ENCODE measurements at regions not wholly inside any gene's neighbourhood (a gene's known extent, or its start where the extent isn't known, plus 50 kb on each side); places are given as distances from the start of the nearest gene placed in this dataset.

DNA sequence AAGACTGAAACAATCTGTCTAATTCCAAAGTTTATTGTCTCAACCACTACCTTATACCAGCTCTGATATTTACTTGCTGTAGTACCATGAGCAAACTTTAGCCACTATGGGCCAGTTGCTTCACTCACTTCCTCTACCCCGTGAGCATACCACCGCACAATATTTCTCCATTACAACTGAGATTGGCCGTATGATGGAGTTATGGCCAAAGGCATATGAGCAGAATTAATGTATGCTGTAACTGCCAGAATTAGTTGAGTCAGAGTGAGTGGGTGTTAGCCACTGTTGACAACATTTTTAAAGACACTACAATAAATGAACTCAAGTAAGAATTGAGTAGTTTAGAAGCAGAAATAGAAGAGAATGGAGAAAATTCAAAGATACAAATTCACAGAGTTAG, 69.7 kb downstream of the LRATD1 start:
- no peak for DNase-seq (ENCODE audit: low read depth, low spot score)
- TF ChIP-seq CTCF (IDR thresholded peaks at IDR 0.05) (no peak), SIN3A (IDR thresholded peaks at IDR 0.05; ENCODE audit: borderline replicate concordance, insufficient read depth, low read depth, low read length) (no peak), POLR2AphosphoS5 (IDR thresholded peaks at IDR 0.05; ENCODE audit: low read depth, low read length) (no peak), REST (IDR thresholded peaks at IDR 0.05; ENCODE audit: insufficient read depth in 1 of 2, low read depth in 2 of 2, low read length in 1 of 2) (no peak)
- no peak overlapping the region for H3K4me3 ChIP-seq (ENCODE audit: low read depth in 2 of 2, low read length in 2 of 2)
- H3K36me3 ChIP-seq (ENCODE audit: control insufficient read depth, insufficient read depth, low read length) = no peaks in the 10 kb centered on the region
- no peaks in the 10 kb centered on the region for H3K4me1 ChIP-seq (ENCODE audit: control insufficient read depth, insufficient read depth, low read length)
- no TSS peak for BruUV-seq (replicated peaks)
- H3K27me3 ChIP-seq (ENCODE audit: control insufficient read depth, insufficient read depth, low read length) = no peaks in the 10 kb centered on the region
- POLR2A ChIA-PET = no interaction called here
- in situ Hi-C loops (cut with HindIII; ENCODE audit: low pct_unique_long_range_greater_than_20kb, low sequenced_read_pairs) = no loop called here
- intact Hi-C loops (cut with micrococcal nuclease; ENCODE audit: unreplicated experiment) = no loop called here
- CTCF ChIA-PET = no interaction called here
- H3K9me3 ChIP-seq (ENCODE audit: control insufficient read depth, insufficient read depth, low read depth, low read length) = no peaks in the 10 kb centered on the region
- no peak overlapping the region for H3K27ac ChIP-seq (ENCODE audit: low read length)
- no peak for ATAC-seq

DNA sequence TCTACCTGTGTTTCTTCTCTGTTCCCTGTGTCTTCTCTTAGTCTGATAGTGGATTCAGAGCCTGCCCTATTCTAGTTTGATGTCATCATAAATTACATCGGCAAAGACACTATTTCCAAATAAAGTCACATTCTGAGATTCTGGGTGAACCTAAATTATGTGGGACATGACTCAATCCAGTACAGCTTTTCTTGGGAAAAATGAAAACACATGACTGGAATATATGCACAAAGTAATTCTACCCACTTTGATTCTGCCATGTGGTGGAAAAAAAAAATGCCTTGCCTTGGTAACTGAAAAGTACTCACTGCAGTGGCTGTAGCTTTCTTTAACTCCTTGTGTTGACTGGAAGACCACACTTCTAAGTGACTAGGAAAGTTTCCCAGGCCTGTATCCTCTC, 73.7 kb downstream of the LRATD1 start:
- POLR2A ChIA-PET = no interaction called here
- Histone ChIP-seq H3K27ac (ENCODE audit: low read length) (no peak overlapping the region), H3K4me3 (ENCODE audit: low read depth in 2 of 2, low read length in 2 of 2) (no peak overlapping the region), H3K36me3 (ENCODE audit: control insufficient read depth, insufficient read depth, low read length) (no peaks in the 10 kb centered on the region), H3K4me1 (ENCODE audit: control insufficient read depth, insufficient read depth, low read length) (no peaks in the 10 kb centered on the region), H3K9me3 (ENCODE audit: control insufficient read depth, insufficient read depth, low read depth, low read length) (no peaks in the 10 kb centered on the region), H3K27me3 (ENCODE audit: control insufficient read depth, insufficient read depth, low read length) (no peaks in the 10 kb centered on the region)
- TF ChIP-seq CTCF (IDR thresholded peaks at IDR 0.05) = no peak
- TF ChIP-seq TCF7L2 (IDR thresholded peaks at IDR 0.05; ENCODE audit: low read depth, low read length) = no peak
- no peak for TF ChIP-seq POLR2AphosphoS5 (IDR thresholded peaks at IDR 0.05; ENCODE audit: low read depth, low read length)
- no peak for TF ChIP-seq REST (IDR thresholded peaks at IDR 0.05; ENCODE audit: insufficient read depth in 1 of 2, low read depth in 2 of 2, low read length in 1 of 2)
- TF ChIP-seq SIN3A (IDR thresholded peaks at IDR 0.05; ENCODE audit: borderline replicate concordance, insufficient read depth, low read depth, low read length) = no peak
- ATAC-seq = no peak
- CTCF ChIA-PET = no interaction called here
- intact Hi-C loops (cut with micrococcal nuclease; ENCODE audit: unreplicated experiment) (no loop called here), in situ Hi-C loops (cut with HindIII; ENCODE audit: low pct_unique_long_range_greater_than_20kb, low sequenced_read_pairs) (no loop called here)
- DNase-seq (ENCODE audit: low read depth, low spot score) = no peak
- BruUV-seq (replicated peaks) = no TSS peak

Data from Panc1 (cell line).